ENCODE measurements at regions not wholly inside any gene's neighbourhood (a gene's known extent, or its start where the extent isn't known, plus 50 kb on each side); places are given as distances from the start of the nearest gene placed in this dataset.

DNA sequence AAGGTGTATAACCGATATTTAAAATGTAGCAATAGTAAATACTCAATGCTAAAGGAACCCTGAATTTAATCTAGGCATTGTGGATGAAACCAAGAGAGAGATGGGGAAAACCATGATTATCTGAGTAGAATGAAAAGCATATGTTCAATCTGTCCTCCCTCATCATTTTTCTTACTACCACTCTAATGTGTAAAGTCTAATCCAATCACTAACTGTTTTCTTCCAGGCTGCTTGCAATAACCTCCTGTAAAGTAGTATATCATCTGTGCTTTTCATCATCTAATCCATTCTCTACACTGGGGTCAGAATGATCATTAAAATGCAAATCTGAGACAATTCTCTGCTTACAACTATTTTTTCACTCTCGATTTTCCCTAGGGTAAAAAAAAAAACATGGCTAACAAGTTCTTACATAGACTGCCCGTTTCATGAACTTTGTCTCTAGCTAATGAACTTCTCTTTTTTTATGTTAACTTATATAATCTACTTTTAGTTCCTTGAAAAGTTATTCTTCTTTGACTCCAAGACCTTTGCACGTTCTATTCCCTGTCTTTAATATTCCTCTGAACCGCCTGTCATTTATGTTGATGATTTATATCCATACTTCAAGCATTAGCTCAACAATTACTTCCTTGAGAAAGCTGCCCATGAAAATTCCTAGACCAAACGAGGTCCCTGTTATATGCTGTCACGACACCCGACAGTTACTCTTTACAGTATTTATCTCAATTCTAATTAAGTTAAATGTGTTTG is 94.7 kb upstream of the SLC8A1 start:
- TF ChIP-seq, protein P1, sequence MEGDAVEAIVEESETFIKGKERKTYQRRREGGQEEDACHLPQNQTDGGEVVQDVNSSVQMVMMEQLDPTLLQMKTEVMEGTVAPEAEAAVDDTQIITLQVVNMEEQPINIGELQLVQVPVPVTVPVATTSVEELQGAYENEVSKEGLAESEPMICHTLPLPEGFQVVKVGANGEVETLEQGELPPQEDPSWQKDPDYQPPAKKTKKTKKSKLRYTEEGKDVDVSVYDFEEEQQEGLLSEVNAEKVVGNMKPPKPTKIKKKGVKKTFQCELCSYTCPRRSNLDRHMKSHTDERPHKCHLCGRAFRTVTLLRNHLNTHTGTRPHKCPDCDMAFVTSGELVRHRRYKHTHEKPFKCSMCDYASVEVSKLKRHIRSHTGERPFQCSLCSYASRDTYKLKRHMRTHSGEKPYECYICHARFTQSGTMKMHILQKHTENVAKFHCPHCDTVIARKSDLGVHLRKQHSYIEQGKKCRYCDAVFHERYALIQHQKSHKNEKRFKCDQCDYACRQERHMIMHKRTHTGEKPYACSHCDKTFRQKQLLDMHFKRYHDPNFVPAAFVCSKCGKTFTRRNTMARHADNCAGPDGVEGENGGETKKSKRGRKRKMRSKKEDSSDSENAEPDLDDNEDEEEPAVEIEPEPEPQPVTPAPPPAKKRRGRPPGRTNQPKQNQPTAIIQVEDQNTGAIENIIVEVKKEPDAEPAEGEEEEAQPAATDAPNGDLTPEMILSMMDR (IDR thresholded peaks at IDR 0.05), result no peak
- TF ChIP-seq POLR2A (IDR thresholded peaks at IDR 0.05), result no peak
